T47D (cell line): ENCODE measurements at regions not wholly inside any gene's neighbourhood (a gene's known extent, or its start where the extent isn't known, plus 50 kb on each side); places are given as distances from the start of the nearest gene placed in this dataset.

Experiments
- DNase-seq, 2 experiments: peaks; one replicate each; pipeline versions ENCODE4 v3.0.0 to v3.0.0-alpha.2; 2011 to 2012; ENCODE audit warnings: low read depth in 1 of 2, low spot score in 1 of 2
- JUND ChIP-seq: IDR thresholded peaks from 2 replicates; pipeline ENCODE4 v1.6.1; 2012; ENCODE audit warnings: low read depth
- in situ Hi-C: cut with HindIII; loops from 2 replicates; pipeline ENCODE4 v1.10.0; 2016; ENCODE audit warnings: low sequenced_read_pairs, low pct_unique_long_range_greater_than_20kb

DNA sequence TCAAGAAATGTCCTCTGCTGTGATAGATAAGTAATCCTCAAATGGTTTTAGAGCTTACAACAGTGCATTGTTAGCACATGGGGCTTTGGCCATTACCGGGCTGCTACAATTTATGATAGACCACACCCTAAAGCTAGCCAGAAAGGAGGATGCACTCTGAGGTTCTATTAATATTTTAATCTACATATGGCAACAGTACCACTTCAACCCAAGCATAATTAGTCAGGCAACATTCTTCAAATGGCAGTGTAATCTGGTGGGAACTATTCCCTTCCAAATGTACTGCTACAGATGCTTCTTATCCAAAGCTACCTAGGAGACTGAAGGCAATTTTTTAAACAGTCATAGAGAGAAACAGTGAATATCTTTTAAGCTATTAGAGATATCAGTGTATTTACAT lies 697.6 kb downstream of the KCNA4 start:
- TF ChIP-seq JUND, result no peak
- DNase-seq, result no peak
- in situ Hi-C loops, result no loop called here

DNA sequence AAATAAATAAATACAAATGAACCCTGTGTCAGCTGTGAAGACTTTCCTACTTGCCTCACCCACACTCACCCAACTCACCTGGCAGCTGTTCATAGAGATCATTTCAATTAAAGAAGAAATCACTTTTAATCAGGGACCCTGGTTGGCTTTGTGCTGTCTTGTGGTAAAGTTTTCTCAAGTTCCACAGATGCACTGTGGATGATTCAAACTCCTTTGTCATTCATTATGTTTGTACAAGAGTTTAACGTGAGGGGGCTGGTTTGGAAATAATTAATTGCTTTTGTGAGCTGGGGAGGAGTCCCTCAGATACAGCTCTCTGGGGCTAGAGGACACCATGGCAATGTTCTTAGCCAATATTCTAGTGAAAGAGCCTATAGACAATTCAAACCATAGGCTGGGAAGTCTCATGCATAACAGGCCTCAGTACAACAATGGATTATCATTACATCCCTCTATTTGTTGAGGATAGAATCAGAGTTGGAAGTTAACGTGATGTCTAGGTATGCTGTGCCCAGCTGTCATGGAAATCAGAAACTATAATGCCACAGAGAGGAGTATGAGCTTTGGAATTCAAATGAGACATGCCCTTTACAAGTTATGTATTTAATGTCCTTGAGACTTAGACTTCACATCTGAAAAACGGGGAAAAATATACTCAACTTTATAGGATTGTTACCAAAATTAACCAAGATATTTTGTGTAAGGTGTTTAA lies 698.5 kb downstream of the KCNA4 start:
- DNase-seq, result no peak
- TF ChIP-seq JUND, result no peak
- in situ Hi-C loops, result no loop called here

DNA sequence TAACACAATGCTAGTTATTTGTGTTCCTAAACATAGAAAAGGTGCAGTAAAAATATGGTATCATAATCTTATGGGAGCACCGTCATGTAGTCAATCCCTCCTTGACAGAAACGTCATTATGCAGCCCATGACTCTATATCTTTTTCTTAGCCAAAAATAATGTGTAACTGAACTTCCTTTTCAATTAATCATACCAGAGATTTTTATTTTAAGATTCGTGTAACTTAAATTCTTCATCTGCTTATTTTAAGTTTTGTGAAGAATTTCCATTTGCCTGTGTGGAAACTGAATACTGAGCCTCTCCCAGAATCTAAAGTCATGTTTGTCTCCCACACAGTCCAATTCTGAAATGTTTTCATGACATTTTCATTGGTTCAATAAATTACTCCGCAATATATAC lies 699.1 kb downstream of the KCNA4 start:
- no peak for TF ChIP-seq JUND
- DNase-seq, result no peak
- in situ Hi-C loops, result no loop called here

DNA sequence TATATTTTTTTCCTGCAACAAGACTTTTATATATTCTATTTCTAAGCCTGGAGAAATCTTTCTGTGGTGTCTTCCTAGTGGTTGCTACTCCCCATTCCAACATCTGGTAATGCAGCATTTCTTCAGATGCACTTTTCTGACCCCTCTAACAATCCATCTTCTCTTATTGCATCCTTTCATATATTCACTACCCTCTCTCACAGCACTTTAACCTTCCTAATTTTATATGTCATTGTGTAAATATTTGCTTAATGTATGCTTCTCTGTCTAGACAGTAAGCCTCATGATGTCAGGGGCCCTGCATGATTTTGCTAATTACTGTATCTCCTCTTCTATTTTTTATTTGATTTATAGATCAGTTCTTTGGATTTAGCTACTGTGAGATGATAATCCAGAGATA lies 701.6 kb downstream of the KCNA4 start:
- no peak for TF ChIP-seq JUND
- DNase-seq, result no peak
- in situ Hi-C loops, result no loop called here

DNA sequence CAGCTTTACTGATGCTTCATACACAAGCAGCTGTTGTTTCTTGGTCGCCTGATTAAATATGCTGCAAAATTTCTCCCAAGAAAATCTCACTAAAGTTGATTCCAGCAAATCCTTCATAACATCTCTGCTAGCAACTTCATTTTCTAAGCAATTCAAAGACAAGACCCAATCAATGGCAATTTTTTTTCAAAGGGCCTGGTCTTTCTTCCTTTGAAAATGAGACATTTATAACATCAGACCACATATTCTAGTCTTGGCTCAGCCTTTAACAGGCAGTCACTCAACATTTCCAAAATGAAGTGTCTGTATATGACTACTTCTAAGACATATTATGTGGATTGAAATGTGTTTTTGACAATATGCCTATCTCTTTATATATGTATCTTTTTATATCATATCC lies 702.6 kb downstream of the KCNA4 start:
- DNase-seq, result no peak
- in situ Hi-C loops, result no loop called here
- no peak for TF ChIP-seq JUND

DNA sequence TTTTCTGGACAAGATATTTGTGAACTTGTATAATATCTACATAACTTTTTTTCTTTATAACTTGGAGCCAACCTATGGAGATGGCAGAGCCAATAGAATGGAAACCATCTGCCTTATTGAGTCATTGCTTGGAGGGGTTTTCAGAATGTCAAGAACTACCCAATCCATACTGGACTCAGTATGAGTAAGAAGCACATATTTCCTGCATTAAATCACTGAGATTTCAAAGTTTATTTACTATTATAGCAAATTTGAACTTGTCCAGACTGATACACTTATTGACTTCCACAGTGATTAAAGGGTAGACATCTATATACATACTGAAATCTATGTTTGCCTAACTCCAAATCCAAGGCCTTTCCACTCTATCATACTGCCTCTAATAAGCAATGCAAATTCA lies 704.0 kb downstream of the KCNA4 start:
- TF ChIP-seq JUND, result no peak
- no peak for DNase-seq
- in situ Hi-C loops, result no loop called here

DNA sequence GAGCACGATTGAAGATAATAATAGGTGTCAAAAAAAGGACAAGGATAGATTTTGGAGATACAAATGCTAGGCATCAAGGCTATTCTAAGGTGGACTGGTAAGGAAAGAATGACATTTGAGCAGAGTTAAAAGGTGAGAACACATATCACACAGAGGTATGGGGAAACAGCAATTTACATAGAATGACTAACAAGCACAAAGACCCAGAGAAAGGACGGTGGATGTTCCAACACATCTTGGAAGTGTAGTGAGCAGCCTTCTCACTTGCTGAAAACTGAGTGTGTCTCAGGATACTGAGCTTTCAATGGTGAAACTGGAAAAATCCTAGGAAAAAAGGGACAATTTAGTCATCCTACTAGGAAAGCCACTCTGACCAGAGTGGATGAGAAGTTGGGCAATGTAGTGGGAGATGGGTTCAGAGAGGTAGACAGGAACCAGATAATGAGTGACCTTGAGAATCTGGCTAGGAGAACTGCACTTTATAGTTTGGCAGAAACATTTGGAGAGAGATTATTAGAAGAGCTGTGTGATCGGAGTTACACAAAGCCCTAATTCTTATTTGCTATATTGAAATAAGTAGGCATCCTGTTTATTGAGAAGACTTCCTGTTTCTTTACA lies 706.0 kb downstream of the KCNA4 start:
- in situ Hi-C loops, result no loop called here
- TF ChIP-seq JUND, result no peak
- DNase-seq, result no peak

DNA sequence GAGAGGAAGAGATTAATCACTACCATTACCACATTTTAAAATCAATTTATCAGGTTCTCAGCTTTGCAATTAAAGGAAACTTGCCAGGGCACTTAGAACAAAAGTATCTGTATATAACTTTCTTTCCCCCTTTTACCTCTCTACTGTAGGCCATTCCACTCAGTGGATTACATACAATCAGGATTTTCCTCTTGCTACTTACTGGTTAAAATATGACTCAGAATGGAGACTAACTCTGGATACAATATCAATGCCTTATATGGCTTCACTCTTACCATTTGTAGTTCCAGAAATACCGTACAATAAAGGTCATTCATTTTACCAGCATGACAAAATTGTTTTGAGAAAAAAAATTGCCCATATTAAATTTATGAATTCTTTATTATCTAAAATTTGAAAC lies 706.8 kb downstream of the KCNA4 start:
- DNase-seq, result no peak
- TF ChIP-seq JUND, result no peak
- in situ Hi-C loops, result no loop called here

DNA sequence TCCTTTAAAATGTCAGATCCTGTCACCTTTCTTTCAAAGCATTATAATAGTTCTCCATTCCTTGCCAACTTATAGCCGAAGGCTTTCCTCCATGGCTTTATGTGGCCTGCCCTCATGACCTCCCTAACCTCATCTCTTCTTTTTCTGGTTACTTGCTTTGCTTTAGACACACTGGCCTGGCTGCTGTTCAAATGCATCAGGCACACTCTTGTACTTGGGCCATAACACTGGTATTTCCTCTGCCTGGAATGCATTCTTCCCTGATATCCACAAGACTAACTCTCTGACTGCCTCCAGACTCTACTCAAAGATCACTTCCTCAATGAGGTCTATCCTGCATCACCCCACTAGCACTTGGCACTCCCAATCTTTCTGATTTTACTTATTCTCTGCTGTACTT lies 710.3 kb downstream of the KCNA4 start:
- no peak for TF ChIP-seq JUND
- DNase-seq, result no peak
- in situ Hi-C loops, result no loop called here

DNA sequence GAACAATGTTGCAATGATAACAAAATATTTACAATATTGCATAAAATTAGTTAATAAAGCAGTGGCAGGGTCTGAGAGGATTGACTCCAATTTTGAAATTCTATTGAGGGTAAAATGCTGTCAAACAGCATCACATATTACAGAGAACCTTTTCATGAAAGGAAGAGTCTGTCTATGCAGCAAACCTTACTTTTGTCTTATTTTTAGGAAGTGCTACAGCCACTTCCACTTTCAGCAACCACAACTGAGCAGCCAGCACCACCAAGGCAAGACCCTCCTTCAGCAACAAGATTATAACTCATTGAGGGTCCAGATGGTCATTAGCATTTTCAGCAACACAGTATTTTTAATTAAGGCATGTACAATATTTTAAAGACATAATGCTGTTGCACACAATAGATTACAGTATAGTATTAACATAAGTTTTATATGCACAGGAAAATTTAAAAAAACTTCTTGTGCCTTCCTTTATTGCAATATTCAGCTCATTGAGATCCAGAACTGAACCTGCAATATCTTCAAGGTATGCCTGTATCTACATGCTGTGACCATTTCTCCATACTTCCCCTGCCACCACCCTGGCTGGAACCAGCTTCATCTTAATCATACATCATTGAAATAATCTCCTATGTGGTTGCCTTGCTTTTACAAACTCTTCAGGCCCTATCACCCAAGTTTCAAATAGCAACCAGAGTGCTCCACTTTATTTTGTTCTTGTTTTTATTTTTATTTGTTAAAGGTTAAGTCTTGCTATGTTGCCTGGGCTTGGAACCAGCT lies 711.2 kb downstream of the KCNA4 start:
- TF ChIP-seq JUND, result no peak
- no peak for DNase-seq
- in situ Hi-C loops, result no loop called here

DNA sequence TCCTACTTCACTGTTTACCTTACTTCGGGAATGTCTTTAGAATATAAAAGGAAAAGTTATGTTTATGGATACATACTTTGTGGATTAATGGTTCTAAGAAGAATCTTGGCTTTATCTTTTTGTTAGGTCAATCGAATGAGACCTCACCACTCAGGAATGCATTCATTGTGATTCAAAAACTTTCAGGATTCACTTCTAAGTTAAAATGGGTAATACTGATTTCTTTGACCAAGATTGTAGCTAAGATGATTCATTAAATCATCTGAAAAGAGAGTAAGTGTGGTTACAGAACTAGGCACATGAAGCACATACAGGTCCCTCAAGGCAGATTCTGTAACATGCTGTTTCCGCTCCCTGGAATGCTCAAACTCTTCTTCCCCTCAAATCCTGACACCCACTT lies 716.4 kb downstream of the KCNA4 start:
- DNase-seq, result no peak
- TF ChIP-seq JUND, result no peak
- in situ Hi-C loops, result no loop called here

DNA sequence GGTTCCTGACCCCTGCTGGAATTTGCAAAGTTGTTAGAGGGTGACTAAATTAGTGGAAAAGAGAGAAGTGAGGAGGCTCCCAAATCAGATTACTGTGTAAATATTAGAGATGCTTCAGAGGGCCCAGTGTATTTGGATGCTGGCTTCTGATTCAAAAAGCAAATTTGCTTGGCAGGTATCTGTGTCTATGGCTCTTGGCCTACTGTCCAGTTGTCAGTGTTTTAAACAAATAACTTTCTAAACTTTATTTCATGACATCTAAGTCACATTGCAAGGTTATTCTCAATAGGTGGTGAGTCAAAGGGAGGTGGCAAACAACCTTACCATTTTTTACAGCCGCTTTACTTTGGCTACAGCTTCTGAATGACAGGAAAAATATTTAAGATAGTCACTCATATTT lies 720.1 kb downstream of the KCNA4 start:
- in situ Hi-C loops, result no loop called here
- no peak for TF ChIP-seq JUND
- DNase-seq, result no peak

DNA sequence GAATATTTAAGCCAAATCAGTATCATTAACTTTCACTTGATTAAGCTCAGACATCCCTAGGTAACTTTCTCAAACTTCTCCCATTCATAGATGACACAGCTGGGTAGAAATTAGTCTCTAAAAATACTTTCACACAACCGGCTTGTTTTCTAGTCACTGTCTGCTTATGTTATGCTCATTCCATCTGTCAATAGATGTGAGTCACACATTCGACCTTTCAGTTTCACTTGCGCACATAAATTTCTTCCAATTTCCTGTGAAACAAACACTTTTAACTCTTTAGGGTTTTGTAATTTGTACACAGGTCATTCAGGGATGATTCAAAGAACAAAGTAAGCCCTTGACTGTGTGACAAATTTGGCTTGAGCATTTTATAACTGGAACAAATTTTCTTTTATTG lies 723.0 kb downstream of the KCNA4 start:
- in situ Hi-C loops, result no loop called here

More for the DNA sequence above, 723.0 kb downstream of the KCNA4 start:
- TF ChIP-seq JUND, result no peak
- no peak for DNase-seq
